Activated T-cell treated with anti-CD3 and anti-CD28 coated beads, Interleukin-2, amount 50 U/mL, for 1 hour (primary cell): ENCODE measurements at regions not wholly inside any gene's neighbourhood (a gene's known extent, or its start where the extent isn't known, plus 50 kb on each side); places are given as distances from the start of the nearest gene placed in this dataset.
"Not testable (repeated sequence)": the region's sequence is repeated elsewhere in the genome, so short reads cannot be mapped to it uniquely, and the experiment has no call there.

Experiments used
- DNase-seq: peaks from one replicate; pipeline ENCODE4 v3.0.0-alpha.2; 2020

DNA sequence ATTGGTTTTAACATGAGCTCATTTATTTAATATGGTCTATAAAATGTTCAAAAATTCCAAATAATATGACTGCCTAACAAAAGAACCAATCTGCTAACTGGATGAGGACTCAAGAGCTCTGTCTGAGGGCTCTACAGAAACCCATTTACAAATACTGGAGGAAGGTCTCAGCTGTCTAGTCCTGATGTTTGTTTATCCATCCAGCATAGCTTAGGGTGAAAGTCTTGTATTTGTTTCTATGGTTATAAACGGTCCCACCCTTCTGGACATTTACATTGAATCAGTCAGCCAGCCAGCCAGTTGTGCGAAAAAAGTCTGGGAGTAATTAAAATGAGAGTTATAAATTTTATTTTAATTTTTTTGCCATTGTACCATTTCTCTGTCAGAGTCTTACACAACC lies 220.7 kb downstream of the BMP4 start:
- no peak for DNase-seq

GRCh38 chr14:53723221-53723620 lies 233.4 kb downstream of the BMP4 start:
- no peak for DNase-seq

- no peak for DNase-seq
Measured at GRCh38 chr14:53719536-53719935, 237.1 kb downstream of the BMP4 start.

DNA sequence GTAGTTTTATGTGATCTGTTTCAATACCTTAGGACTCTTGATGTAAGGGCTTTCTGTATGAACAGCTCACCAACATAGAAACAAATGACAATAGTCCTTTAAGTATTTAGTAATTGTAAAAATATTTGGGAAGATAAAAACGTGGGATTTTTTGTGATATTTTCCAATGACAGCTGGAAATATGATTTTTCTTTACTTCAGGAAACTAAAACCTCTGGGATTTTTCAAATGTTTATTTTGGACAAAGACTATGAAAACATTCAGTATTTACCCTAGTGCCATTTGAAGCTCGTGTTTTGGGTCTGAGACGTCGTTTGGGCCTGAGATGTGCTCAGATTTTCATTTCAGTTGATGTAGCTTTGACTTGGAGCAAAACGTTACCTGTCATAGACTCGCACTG lies 240.0 kb downstream of the BMP4 start:
- DNase-seq, result no peak

DNA sequence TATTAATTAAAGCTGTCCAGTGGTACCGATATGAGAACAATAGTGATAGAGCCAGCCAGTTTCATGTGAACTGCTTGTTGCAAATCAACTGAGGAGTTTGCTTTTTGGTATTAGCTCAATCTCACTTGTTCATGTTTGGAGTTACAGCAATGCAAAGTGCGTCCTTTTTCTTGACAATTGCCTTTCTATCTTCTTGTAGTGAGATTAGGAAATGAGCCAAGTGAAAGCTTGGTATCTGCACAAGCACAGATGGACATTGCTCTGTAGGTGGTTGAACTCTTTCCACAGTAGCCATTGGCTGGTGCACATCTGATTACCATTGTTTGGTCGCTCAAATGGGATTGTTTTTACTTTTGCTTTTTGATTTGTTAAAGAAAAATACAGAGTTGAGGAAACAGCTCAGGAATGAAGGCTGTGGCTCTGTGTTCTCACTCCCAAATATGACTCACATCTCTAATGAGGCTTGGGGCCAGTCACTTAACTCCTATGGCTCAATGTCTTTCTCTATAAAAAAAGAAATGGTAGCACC lies 241.4 kb downstream of the BMP4 start:
- no peak for DNase-seq

DNA sequence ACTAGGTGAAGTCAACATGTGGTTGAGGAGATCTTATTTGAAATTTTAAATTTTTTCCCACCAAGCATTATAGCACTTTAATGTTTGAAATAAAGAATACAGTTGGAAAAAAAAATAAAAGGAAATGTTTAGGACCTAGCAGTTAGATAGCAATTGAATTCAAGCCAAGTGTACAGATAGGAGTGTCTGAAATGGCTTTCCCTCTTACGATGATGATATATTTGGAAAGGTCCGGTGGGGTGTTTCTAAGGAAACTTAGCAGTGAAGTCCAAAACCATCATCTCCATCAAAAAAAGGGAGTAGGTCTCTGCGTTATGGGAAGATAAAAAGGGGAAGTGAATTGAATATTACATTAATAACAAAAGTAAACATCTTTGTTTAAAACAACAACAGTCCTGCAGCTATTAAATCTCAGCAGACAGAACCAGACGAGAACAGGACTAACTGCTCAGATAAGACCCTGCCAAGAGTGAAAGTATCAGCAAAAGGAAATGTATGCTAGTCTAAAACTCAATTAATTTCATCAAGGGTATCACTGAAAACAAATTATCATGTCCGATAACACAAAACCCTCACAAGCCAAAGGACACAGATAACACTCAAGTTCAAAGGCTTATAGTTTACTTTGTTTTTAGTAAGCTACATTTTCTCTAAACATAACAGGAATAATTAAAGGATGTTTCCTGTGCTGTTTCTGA lies 242.0 kb downstream of the BMP4 start:
- no peak for DNase-seq

DNA sequence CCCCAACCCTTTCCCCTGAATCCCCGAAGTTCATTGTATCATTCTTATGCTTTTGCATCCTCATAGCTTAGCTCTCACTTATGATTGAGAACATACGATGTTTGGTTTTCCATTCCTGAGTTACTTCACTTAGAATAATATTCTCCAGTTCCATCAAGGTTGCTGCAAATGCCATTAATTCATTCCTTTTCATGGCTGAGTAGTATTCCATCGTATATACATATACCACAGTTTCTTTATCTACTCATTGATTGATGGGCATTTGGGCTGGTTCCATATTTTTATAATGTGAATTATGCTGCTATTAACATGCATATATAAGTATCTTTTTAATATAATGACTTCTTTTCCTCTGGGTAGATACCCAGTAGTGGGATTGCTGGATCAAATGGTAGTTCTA lies 243.7 kb downstream of the BMP4 start:
- DNase-seq, result not testable (repeated sequence)

GRCh38 chr14:53711205-53711604 lies 245.4 kb downstream of the BMP4 start:
- no peak for DNase-seq

GRCh38 chr14:53710615-53711014 lies 246.0 kb downstream of the BMP4 start:
- DNase-seq, result no peak

GRCh38 chr14:53709381-53709780 lies 247.2 kb downstream of the BMP4 start:
- DNase-seq, result no peak

DNA sequence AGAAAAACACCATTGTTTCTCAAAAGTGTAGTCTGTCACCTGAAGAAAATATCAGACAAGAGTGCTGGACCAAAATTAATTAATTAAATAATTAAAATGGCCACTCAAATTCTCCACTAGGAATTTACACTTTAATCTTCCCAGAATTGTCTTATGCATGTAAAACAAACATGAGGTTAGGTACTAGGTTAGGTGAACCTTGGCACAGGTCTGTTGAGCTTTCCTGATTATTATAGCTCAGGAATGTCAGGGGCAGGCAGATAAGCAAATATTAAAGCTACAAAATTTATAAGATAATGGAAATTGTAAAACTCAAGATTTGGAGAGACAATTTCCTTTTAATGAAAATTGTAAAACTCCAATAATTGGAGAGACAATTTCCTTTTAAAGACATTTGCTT lies 253.2 kb downstream of the BMP4 start:
- no peak for DNase-seq

- DNase-seq, result no peak
Measured at GRCh38 chr14:53701108-53701875, 255.3 kb downstream of the BMP4 start.

GRCh38 chr14:53696217-53696965 lies 260.2 kb downstream of the BMP4 start:
- no peak for DNase-seq

DNA sequence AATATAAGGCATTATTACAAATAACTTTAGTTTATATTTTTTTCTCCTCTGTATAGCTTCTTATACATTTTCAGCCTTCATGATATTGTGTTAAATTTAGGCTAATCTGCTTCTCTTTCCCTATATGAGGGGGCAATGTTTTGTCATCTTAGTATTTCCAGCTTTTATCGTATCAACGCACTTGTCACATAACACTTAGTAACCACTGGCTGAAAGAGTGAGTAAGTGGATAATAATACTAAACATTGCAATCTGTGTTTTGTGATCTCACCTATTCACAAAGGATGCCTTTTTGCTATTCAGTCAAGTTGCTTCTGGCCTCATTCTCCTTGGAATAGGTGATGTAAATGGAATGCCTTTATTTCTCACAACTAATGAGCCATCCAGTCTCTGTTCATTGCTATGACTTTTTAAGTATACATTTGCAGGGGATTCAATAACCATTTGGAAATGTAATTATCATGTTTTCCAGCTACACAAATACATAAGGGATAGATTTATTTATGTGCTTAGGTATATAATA lies 260.9 kb downstream of the BMP4 start:
- DNase-seq, result no peak

DNA sequence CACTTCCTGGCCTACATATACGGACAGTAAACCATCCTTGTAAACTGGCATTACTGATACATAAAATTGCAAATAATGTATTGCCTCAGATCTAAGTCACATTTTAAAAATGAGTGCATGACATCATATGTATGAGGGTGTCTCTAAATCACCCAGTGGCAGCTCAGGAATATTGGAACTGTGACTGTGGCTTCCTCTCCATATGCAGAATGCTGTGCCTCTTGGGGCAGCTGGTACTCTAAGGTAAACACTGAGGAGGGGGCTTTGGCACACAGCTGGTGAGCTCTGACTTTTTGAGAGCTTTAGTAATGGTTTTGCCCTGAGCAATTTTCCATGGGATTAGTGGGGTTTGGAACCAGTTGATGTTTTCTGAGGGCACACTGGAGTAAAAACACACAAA lies 263.7 kb downstream of the BMP4 start:
- DNase-seq, result no peak

DNA sequence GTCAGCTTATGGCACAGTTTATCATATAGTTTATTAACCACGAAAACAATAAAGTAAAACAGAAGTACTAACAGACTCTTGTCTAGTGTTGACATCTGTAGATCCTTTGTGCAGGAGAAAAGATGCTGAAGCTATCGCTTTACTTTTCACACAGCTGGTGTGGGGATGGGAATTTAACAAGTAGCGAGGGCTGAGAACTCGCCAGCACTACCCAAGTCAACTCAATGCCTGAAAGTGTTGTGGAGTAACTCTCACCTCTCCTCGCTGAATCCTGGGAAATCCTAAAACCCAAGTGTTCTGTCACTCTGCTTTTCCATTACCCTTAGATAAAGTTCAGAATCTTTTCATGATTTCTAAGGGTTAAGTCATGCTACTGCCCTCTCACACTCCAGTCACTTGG lies 264.2 kb downstream of the BMP4 start:
- DNase-seq, result no peak

- DNase-seq, result no peak
Measured at GRCh38 chr14:53683229-53683628, 273.4 kb downstream of the BMP4 start.

DNA sequence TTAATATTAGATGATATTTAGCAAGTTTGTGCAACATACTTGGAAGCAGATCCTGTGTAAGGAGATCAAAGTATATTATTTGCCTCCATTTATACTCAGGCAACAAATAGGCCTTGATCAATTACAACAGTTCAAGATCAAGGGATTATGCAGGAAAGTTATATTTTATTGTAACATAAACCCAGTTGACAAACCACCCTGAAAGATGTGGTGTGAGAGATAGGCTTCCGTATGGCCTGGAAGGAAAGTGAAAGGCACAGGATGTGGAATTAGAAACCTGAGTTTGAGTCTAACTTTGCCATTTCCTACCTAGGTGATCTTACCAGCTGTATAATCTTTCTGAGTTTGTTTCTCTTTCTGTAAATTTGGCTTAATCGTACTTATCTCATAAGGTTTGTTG lies 284.1 kb downstream of the BMP4 start:
- no peak for DNase-seq

DNA sequence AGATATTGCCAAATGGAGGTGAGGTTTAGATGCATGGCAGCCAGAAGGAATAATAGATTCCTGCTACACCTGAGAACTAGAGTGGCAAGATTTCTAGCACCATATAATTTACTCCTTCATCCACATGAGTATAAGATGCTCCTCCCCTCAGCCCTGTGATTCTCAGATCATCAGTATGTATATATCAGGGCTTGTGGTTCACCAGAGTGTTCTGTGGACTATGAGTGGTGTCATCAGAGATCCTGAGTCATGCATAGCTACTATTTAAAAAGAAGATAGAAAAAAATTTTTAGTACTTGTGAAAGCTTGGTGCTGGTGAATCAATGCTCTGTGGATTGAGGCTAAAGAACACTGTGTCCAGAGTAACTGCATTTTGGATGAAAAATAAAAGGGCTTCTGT lies 285.9 kb downstream of the BMP4 start:
- DNase-seq, result no peak

DNA sequence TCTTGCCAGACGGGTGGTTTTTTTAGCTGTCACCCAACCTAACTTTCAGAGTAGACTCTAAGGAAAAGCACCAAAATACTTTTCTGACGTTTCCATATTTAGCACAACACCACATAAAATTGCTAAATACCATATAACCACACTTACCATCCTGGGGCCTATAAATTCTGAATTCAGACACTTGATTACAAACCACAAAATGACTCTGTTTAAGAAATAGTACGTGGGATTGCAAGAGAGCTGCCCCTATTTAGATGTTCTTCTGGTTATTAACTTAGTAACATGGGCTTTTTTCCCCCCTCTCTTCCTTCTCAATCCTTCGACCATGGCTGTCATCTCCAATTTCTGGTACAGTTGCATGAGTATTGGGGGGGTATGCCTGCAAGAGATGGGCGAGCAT lies 287.7 kb downstream of the BMP4 start:
- DNase-seq, result no peak

GRCh38 chr14:53663709-53664108 lies 292.9 kb downstream of the BMP4 start:
- no peak for DNase-seq

GRCh38 chr14:53655080-53655785 lies 301.4 kb downstream of the BMP4 start:
- DNase-seq, result no peak

GRCh38 chr14:53652068-53652467 lies 304.6 kb downstream of the BMP4 start:
- no peak for DNase-seq
